ENCODE measurements at regions not wholly inside any gene's neighbourhood (a gene's known extent, or its start where the extent isn't known, plus 50 kb on each side); places are given as distances from the start of the nearest gene placed in this dataset.

DNA sequence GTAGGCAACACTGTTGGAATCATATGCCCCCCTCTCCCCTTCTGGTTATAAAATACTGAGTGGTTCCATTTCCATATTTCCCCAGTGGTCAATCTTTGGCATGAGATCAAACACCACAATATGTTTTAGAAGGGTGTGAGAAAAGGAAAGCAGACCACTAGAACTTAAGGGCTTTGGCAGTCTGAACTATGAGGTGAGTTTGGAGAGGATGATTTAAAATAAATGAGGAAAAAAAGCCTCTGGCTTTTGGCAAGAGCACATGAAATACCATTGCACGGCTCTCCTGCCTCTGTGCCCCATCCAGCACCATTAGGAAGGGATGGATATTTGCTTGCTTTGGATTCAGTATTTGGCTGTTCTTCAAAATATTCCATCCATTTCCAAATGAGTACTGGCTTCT lies 339.5 kb upstream of the C1orf87 start:
- no peak for DNase-seq

DNA sequence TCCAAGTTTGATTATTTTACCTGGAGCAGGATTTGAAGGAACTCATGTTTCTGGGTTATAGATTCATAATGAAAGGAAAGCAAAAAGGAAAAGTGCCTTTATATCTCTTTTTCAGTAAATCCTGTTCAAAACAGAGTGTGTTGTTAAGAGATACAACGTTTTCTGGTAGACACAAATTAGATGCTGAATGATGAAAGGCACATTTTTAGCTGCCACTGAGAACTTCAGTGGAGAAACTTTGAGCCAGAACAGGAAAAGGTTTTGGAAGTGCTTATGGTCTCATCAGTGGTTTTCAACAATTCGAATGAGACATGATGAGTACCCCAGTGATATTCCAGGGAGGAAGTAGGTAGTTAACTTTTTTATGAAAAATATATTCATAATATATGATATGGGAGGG lies 338.0 kb upstream of the C1orf87 start:
- no peak for DNase-seq

DNA sequence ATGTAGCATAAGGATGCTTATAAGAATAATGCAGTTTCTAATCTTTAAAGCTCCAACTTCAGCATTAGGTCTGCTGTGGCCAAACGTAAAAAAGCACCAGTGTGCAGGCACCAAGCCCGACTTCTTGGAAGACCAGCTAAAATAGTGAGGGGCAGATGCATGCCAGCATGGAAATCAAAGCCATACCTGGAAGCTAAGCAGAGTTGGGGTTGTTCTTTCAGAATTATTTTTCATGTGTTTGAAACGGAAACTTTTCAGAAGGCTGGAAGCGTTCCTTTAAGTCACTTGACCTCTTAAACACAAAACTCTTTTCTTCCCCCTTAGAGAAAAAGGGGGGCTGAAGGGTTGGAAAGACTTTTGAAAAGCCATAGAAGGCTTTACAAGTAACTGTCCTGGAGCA lies 329.2 kb upstream of the C1orf87 start:
- no peak for DNase-seq

DNA sequence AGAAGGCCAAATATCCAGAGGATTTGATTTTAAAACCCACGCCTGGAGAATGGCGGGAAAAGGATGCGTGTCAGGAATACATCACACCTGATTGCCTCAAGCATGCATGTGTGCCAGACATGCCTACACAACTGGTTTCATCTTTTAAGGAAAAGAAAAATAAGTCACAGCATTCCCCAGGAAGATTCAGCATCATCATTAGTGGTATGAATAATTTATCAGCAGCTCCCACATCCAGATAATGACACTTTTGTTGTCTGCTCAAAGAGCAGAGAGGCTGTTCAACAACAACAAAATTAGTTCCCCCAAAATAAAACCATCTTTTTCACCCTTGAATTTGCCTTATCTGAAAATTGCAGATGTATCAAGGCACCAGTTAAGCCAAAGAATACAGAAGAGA lies 328.6 kb upstream of the C1orf87 start:
- DNase-seq: no peak

DNA sequence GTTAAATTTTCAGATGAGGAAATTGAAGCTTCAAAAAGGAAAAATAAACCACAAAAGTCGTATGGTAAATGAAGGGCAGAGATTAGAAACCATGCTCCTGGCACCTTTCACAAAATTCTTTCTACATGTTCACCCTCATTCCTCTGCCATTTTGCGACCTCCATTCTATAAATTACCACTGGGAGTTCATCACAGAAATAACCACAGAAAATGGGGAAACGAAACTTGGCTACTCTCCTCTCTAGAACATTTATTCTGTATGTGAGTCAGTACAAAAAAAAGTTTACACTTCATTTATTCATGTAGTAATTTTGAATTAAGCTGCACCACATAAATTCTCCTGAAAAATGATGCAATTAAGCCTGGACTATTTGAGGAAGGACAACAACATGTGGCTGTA lies 320.9 kb upstream of the C1orf87 start:
- DNase-seq: no peak

DNA sequence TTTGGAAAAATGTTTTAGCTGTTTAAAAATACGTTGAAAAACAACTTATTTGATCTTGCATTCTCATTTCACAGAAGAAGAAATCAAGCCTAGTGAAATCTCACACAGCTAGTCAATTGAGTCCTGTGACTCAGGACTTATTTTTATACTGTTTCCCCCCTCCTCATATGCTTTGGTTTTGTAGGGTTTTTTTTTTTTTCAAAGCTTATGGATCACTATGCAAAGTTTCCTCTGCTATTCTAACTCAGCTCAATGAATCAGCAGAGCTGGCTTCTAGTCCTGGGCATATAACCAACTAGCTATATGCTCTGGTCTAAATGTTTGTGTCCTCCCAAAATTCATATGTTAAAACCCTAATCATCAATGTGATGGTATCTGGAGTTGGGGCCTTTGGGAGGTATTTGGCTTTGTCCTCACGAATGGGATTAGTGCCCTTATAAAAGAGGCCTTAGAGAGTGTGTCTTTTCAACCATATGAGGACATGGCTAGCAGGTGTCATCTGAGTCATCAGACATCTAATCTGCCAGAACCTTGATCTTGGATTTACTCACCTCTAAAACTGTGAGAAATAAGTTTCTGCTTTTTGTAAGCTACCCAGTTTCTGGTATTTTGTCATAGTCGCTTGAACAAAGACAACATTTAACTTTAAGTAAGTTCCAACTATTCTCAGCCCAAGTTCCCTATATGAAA lies 317.2 kb upstream of the C1orf87 start:
- DNase-seq: no peak

DNA sequence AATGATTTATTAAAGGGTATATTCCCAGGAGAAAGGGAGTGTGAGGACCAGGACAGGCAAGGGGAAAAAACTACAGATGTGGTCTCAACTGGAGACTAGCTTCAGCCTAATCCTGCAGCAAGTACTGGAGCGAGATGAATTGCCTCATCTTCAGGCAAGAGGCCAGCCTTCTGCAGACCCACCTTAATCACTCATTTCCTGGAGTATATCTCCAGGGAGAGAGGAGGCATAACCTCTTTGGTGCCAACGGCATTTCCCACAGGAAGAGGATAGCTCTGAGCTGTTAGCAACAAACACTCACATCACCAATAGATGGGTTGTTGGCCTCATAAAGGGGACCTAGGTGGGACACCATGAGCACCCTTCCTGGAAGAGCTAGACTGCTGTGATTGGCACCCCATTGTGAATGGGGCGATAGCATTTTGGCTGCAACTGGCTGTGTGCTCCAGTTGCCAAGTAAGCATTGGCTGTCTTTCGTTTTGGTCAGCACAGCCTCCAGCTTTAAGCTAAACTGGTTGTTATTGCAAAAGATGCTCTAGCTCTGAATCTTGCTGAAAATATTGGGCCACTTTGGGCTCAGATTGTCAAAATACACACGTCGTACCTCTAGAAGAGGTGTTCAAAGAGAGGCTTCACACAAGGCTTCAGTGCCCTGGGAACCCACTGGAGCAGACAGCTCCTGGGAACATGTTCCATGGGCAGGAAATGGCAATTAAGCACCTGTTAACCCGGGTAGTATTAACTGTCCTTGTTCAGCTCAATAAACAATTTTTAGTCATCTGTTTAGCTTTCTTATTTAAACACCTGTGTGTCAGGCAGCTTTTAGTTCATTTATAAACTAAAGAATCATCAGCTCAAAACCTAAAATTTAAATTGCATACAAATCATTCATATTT lies 314.8 kb upstream of the C1orf87 start:
- no peak for DNase-seq

DNA sequence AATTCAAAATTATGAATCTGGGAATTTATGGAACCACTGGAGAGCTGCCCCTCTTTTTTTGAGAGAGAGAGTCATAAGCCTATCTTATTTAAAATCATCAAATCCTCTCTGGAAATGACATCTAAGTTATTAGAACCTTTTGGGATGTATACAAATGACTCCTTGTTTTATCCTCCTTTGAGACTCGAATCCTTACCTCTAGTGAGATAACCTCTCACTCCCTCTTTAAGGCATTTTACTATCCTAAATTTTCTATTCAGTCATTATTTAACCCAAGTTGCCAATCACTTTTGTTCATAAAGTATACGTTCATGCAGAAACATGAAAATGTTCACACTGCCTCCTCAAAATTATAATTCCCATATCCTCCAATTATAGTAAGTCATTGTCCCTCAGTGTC lies 313.6 kb upstream of the C1orf87 start:
- no peak for DNase-seq

DNA sequence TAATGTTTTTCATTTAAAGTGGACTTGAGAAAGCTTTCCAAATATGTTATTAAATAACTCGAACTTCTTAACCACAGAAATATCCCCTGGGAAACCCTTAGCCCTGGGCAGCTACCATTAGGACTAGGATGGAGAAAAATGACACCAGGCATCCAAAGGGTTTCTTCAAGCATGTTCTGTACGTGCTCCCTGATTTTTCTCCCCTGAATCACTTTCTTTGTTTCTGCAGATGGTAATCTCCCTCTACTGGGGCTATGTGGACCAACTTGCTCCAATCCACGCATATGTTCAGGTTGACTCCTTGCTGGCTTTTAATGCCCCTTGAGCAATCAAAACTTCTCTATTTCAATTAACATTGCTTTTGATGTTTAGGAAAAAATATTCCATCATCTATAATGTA lies 312.7 kb upstream of the C1orf87 start:
- DNase-seq: no peak

DNA sequence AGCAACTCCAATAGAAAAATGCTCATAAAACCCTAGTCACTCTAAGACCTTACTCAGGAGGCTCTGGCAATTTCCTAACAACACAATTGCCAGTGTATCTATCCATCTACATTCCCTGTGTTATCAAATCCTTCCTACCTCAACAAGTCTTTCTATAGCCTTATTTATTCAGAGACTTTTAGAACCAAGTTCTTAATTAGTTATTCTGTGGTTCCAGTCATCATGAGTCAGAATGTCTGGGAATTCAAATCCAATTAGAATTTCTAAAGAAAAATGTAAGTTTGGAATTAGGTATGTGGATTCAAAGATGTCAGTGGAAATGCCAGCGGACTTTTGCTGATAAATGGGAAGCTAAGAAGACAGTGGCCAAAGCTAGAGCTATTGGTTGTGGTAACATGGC lies 302.6 kb upstream of the C1orf87 start:
- DNase-seq: no peak

DNA sequence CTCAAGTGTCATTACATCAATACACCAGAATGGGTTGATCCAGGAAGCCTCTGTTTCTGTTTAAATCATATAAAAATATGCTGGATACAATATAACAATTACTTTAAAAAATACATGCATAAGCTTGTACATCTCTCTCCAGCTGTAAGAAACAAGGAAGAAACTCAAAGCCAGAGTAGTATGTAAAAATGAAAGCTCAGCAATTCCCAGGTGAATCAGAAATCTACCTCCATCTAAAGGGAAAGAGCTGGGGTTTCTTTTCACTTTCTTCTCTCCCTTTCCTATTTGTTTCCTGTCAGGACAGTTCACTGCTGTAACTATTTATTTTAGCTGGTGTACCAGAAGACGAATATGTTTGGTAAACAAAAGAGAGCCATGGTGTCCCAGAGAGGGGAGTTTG lies 301.0 kb upstream of the C1orf87 start:
- no peak for DNase-seq

DNA sequence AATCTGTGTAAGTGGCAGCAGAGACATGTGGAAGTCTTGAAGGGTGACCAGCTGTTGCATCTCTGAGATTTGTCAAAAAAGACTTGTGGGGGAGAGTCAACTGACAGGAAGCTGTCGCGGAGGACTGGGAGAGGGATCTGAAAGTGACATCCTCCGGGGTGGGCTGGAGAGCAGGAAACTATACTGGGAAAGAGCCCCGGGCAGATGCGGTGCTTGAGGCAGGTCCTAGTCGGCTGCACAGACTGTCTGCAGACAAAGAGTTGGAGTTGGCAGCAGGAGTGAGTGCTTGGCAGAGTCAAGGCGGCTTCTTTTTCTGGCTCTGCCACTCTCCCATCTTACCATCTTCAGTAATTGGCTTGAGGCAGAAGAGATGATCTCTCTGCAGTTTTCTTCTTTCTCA lies 294.0 kb upstream of the C1orf87 start:
- no peak for DNase-seq

DNA sequence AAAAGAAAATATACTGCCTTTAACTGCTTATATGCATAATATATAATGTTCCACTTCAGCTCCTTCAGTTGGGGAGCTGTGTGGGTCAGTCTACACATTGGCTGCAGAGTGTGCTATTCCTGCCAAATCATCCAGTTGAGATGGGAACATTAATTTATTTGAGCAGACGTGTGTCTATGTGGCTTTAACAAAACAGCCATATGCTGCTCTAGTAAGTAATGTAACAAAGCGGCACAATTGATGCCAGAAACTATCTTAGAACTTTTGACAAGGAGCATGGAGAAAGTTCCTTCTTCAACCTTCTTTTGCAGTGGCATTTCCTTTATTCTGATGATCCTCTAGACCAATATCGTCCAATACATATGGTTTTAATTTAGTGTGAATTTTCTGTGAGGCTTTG lies 285.9 kb upstream of the C1orf87 start:
- DNase-seq: no peak

DNA sequence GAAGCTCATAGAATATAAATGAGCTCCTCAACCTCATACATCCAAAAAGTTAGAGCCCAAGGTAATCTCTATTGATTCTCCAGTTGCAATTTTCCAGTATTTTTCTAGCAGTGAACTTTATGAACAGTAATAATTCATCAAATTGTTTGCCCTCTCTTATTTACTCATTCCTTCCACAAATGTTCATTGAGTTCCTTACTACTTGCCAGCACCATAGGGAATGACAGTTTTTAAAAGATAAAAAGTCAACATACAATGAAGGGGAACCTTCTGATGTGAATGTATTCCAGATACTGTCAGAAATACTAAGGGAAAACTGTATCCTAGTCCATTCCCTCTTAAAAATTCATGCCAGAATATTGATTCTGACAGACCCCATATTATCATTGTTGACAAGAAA lies 277.0 kb upstream of the C1orf87 start:
- DNase-seq: no peak

DNA sequence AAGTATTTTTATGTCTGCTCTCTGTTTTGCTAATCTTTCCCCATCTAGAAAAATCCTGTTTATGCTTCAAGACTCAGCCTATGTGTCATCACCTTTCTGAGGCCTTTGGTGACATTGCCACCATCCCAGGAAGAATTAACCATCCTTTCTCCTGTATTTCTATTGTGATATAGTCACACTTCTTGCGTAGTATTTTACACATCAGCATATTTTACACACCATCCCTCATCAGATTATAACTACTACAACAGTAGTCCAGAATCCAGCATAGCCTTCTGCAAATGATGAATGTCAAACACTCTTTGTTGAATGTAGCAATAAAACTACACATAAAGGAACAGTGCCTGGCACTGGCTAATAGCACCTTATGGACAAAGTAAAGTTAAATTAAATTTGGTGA lies 275.3 kb upstream of the C1orf87 start:
- no peak for DNase-seq

DNA sequence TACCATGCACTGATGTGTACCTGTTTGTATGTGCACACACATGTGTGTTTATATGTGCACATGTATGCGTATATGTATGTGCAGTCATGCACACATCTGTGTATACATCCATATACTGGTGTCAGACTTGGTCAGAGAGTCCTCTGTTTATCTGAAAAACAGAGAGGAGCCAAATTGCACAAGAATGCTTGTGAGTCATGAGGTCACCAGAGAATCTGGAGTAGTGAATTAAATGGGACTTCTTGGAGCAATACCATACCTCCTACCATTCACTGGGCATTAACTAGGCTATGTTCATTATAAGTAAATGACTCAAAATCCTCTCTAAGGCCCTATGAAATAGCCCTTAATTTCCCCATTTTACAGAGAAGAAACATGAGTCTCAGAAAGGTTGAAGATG lies 272.1 kb upstream of the C1orf87 start:
- no peak for DNase-seq

DNA sequence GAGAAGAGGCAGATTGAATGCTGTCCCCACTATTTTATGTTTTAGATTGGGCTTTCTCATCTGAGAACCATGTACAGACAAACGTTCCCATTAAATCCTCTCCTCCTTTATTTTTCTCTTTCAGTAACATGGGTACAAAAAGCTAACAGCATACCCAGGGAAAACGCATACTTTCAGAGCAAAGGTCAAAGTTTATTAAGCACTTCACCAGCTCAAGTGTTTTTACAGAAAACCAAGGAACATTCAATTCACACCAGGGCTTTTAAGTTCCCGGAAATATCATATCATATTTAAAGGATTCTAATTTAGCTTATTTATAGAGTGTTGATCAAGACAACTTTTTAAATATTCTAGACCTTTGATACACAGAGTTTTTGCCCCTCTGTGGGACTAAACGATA lies 271.5 kb upstream of the C1orf87 start:
- no peak for DNase-seq

DNA sequence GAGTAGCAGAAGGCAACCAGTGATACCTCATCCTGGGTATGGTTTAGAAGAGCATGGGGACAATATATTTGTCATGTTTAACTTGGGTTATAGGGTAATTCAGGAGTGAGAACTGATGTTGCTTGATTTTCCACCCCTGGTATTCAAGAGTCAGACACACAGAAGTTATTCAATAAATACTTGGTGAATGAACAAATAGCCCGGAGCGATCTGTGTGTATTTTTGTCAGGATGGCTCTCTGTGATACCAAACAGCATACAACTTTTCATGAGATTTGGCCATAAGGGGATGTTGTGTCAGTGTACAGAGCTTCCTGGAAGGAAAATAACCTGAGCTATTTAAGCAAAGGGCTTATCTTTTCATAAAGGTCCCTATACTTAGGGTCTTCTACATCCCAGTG lies 270.2 kb upstream of the C1orf87 start:
- DNase-seq: no peak

DNA sequence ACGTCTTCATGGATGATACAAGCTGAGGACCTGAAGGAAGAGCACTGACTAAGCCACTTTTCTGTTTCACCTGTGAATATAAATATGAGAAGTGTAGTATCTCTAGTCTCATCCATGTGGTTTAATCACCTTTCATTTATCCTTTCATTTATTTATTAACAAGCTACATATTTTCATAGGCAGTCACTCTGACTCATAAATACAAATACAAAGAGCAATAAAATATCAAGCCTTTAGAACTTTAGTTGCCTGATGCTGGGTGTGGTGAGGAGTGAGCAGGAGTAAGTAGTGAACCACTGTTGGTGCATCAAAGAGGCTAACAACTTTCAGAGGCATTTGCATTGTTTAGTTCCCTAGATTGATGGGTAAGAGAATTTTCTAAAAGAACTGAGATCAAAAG lies 269.0 kb upstream of the C1orf87 start:
- no peak for DNase-seq

DNA sequence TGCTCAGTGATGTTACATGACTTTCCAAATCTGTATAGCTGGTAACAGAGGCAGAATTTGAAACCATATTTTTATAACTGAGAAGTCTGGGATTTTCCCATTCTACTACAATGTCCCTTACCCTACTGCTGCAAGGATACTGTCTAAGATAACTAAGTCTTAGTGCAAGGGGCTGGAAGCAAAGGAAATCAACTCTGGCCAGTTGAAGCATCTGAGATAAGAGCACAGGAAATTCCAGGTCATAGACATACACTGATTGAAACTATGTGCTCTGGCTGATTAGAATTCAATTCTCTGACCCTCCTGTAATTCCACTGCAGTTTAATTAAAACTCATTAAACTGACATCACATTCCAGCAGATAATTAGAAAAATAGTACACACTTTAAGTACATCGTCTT lies 267.7 kb upstream of the C1orf87 start:
- no peak for DNase-seq

DNA sequence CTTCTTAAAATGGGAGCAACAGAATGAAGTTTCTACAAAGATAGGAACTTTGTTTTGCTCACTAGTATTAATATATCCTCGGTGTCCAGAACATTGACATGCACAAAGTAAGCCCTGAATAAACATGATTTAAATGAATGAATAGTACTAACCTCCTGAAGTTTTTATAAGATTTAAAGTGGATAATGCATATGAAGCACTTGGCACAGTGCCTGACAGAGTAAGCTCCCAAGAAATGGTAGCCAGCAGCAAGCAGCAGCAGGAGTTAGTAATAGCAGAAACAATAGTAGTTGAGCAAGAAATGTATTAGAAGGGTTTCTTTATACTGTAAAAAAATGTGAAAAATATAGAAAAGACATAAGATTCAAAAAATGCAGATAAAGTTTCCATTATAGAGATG lies 258.1 kb upstream of the C1orf87 start:
- no peak for DNase-seq

DNA sequence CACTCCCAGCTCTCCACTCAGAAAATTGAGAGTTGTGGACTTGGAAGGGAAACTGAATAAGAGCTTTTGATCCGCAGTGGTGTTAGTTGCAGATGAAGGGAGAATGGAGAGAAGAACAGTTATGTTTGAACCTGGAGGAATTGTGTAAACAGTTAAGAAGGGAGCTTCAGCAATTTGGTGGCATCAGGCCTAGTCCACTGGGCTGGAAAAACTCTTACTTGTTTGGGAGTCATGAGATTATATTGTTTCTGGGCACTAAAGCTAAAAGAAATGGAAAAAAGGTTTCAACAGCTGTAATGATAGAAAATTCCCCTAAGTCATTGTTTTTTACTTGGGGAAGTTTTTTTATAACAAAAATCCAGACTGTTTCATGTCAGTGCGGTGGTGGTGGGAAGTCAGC lies 256.1 kb upstream of the C1orf87 start:
- DNase-seq: no peak

DNA sequence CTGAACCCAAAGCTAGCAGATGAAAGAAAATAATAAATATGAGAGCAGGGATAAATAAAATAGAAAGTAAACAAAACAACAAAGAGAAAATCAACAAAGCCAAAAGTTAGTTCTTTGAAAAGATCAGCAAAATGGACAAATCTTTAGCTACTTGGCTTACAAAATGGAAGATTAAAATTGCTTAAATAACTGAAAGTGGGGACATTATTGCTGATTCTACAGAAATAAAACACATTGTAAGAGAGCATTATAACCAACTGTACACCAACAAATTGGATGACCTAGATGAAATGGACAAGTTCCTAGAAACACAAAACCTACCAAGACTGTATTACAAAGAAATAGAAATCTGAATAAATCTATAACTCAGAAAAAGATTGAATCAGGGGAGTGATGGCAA lies 238.3 kb upstream of the C1orf87 start:
- DNase-seq: no peak

DNA sequence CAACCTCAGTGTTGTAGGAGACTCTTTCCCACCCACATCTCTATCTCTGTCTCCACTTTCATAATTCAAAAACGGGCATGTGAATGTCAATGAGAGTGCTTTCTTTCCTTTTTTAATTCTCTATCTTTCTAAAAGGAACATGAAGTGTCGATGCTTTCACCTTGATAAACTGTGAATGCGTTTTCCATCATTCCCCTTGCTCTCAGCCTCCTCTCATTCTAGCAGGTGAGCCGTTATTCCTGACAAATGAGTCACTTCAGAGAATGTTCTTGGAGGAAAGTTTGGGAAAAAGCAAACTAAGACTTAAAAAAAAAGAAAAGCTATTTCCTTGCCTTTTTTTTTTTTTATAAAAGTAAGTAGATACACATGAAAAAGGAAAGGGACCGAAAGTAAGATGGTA lies 226.0 kb upstream of the C1orf87 start:
- no peak for DNase-seq

DNA sequence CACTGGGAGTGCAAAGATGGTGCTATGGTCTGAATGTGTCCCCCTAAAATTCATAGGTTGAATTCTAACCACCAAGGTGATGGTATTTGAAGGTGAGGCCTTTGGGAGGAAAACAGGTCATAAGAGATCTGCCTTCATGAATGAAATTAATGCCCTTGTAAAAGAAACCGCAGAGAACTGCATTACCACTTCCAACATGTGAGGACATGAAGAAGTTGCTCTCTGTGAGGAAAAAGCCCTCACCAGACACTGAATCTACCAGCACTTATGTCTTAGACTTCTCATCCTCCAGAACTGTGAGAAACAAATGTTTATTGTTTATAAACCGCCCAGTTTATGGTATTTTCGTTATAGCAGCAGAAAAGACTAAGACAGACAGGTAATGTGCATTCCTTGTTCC lies 224.7 kb upstream of the C1orf87 start:
- no peak for DNase-seq

Measured in activated CD4-positive, alpha-beta T cell treated with anti-CD3 and anti-CD28 coated beads, Interleukin-2, amount 50 U/mL, for 1 hour (primary cell).